Caco-2 (cell line): ENCODE measurements at regions not wholly inside any gene's neighbourhood (a gene's known extent, or its start where the extent isn't known, plus 50 kb on each side); places are given as distances from the start of the nearest gene placed in this dataset.
"Not testable (repeated sequence)": the region's sequence is repeated elsewhere in the genome, so short reads cannot be mapped to it uniquely, and the experiment has no call there.

Experiments
- BruUV-seq: library from RNA; stranded (reverse); fragments of 400-500 nt; replicated peaks from 2 replicates; lab custom pipeline; 2021; lab: Mats Ljungman, UMichigan
- CTCF ChIA-PET: fragments of 300-600 bp; sonication (Branson Sonifier 250); formaldehyde crosslinking; loops from one replicate; lab custom pipeline; 2022; ENCODE audit warnings: antibody characterized with exemption; lab: Charles Lee
- POLR2A ChIA-PET: fragments of 300-600 bp; sonication (Branson Sonifier 250); formaldehyde crosslinking; loops from one replicate; lab custom pipeline; 2022; ENCODE audit warnings: antibody characterized with exemption; lab: Charles Lee
- DNase-seq, 2 experiments: peaks; one replicate each; pipeline versions ENCODE4 v3.0.0 to v3.0.0-alpha.2; 2020 to 2022
- H3K27me3 ChIP-seq: replicated peaks from 2 replicates; pipeline ENCODE4 v1.6.0; 2011; ENCODE audit warnings: low read length; ENCODE audit not compliant: control insufficient read depth, insufficient read depth
- H3K36me3 ChIP-seq: 2 replicates; pipeline ENCODE4 v1.5.1; 2011; ENCODE audit warnings: low read length; ENCODE audit not compliant: control insufficient read depth, insufficient read depth
- H3K4me1 ChIP-seq: fragments of 250-450 bp; sonication (Bioruptor Pico); 2 replicates; pipeline ENCODE4 v1.5.1; 2020; ENCODE audit warnings: mild to moderate bottlenecking
- H3K4me3 ChIP-seq: 2 replicates; pipeline ENCODE4 v1.5.1; 2011; ENCODE audit warnings: low read depth, mild to moderate bottlenecking, control low read depth, low read length
- H3K9me3 ChIP-seq: fragments of 250-450 bp; sonication (Bioruptor Pico); 2 replicates; pipeline ENCODE4 v1.5.1; 2020; ENCODE audit warnings: mild to moderate bottlenecking, moderate library complexity
- H3K27ac Mint-ChIP-seq: one replicate; pipeline ENCODE4 v1.8.0; 2022; ENCODE audit warnings: mixed read lengths; ENCODE audit not compliant: unreplicated experiment
- H3K27me3 Mint-ChIP-seq: one replicate; pipeline ENCODE4 v1.8.0; 2022; ENCODE audit warnings: mixed read lengths; ENCODE audit not compliant: insufficient read depth, unreplicated experiment
- H3K36me3 Mint-ChIP-seq: one replicate; pipeline ENCODE4 v1.8.0; 2022; ENCODE audit warnings: mild to moderate bottlenecking, mixed read lengths; ENCODE audit not compliant: insufficient read depth, unreplicated experiment
- H3K4me1 Mint-ChIP-seq: one replicate; pipeline ENCODE4 v1.8.0; 2022; ENCODE audit warnings: low read depth, mixed read lengths; ENCODE audit not compliant: unreplicated experiment
- H3K4me3 Mint-ChIP-seq: one replicate; pipeline ENCODE4 v1.8.0; 2022; ENCODE audit warnings: mild to moderate bottlenecking, moderate library complexity, mixed read lengths; ENCODE audit not compliant: unreplicated experiment
- H3K9me3 Mint-ChIP-seq: one replicate; pipeline ENCODE4 v1.8.0; 2022; ENCODE audit warnings: mixed read lengths; ENCODE audit not compliant: unreplicated experiment
- intact Hi-C: fragments of 100-400 bp; cut with micrococcal nuclease; formaldehyde crosslinking; loops from one replicate; pipeline ENCODE4 v1.10.0; 2022; ENCODE audit not compliant: unreplicated experiment
- TF ChIP-seq, protein P1 (sequence below), 2 experiments: fragments of 200-600 bp in 1 of 2; IDR thresholded peaks; 1 replicate in 1 of 2; 2 replicates in 1 of 2; pipeline versions ENCODE4 v1.5.1 to v1.8.0; 2011 to 2022; ENCODE audit warnings: antibody characterized with exemption in 1 of 2, control low read depth in 1 of 2, inconsistent platforms in 1 of 2, low read depth in 1 of 2, low read length in 1 of 2, mild to moderate bottlenecking in 1 of 2, moderate library complexity in 1 of 2; ENCODE audit not compliant: insufficient read depth in 1 of 2, severe bottlenecking in 1 of 2, unreplicated experiment in 1 of 2

DNA sequence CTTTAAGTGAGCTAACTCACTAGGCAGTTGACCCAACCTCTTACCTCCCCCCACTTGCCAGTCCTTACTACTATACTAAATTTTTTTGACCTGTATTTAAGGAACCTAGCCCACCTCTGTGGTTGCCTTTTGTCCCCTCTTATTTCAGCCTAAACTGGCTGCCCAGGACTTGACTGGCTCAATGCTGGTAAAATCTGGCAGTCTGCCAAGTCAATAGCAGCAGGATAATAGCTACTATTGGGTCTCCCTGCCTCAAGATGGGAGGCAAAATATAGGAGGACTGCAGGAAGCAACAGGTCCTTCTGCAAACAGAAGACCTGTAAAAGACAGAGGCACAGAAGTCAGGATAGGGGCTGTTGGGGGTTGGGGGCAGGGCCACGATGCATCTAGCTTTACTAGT lies 144.2 kb upstream of the POGK start:
- no peak overlapping the region for H3K4me3 Mint-ChIP-seq
- TF ChIP-seq, protein P1, sequence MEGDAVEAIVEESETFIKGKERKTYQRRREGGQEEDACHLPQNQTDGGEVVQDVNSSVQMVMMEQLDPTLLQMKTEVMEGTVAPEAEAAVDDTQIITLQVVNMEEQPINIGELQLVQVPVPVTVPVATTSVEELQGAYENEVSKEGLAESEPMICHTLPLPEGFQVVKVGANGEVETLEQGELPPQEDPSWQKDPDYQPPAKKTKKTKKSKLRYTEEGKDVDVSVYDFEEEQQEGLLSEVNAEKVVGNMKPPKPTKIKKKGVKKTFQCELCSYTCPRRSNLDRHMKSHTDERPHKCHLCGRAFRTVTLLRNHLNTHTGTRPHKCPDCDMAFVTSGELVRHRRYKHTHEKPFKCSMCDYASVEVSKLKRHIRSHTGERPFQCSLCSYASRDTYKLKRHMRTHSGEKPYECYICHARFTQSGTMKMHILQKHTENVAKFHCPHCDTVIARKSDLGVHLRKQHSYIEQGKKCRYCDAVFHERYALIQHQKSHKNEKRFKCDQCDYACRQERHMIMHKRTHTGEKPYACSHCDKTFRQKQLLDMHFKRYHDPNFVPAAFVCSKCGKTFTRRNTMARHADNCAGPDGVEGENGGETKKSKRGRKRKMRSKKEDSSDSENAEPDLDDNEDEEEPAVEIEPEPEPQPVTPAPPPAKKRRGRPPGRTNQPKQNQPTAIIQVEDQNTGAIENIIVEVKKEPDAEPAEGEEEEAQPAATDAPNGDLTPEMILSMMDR (IDR thresholded peaks at IDR 0.05; ENCODE audit: insufficient read depth in 1 of 2, low read depth in 1 of 2, low read length in 1 of 2, severe bottlenecking in 1 of 2, unreplicated experiment in 1 of 2): no peak
- intact Hi-C loops: no loop called here
- no peak overlapping the region for H3K27ac Mint-ChIP-seq
- Histone ChIP-seq H3K4me3 (no peak overlapping the region), H3K9me3 (no peaks in the 10 kb centered on the region), H3K4me1 (no peaks in the 10 kb centered on the region), H3K36me3 (no peaks in the 10 kb centered on the region), H3K27me3 (no peaks in the 10 kb centered on the region)
- CTCF ChIA-PET: no interaction called here
- no peaks in the 10 kb centered on the region for H3K4me1 Mint-ChIP-seq
- no TSS peak for BruUV-seq
- H3K9me3 Mint-ChIP-seq: no peaks in the 10 kb centered on the region
- POLR2A ChIA-PET: no interaction called here
- H3K36me3 Mint-ChIP-seq: no peaks in the 10 kb centered on the region
- no peak for DNase-seq
- no peaks in the 10 kb centered on the region for H3K27me3 Mint-ChIP-seq

DNA sequence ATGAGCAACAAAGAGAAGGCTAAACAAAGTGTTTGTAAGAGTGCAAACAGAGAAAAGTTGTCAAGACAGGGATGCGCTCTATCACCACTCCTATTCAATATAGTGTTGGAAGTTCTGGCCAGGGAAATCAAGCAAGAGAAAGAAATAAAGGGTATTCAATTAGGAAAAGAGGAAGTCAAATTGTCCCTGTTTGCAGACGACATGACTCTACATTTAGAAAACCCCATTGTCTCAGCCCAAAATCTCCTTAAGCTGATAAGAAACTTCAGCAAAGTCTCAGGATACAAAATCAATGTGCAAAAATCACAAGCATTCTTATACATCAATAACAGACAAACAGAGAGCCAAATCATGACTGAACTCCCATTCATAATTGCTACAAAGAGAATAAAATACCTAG lies 143.4 kb upstream of the POGK start:
- H3K9me3 ChIP-seq, intact Hi-C loops, BruUV-seq, H3K4me3 ChIP-seq, H3K4me3 Mint-ChIP-seq, H3K27ac Mint-ChIP-seq, POLR2A ChIA-PET, DNase-seq, H3K9me3 Mint-ChIP-seq, H3K27me3 ChIP-seq, H3K4me1 ChIP-seq, H3K4me1 Mint-ChIP-seq, CTCF ChIA-PET, H3K36me3 Mint-ChIP-seq, H3K36me3 ChIP-seq, H3K27me3 Mint-ChIP-seq: not testable (repeated sequence)

GRCh38 chr1:166698771-166699170 lies 140.5 kb upstream of the POGK start:
- H3K4me3 Mint-ChIP-seq: no peak overlapping the region
- no peaks in the 10 kb centered on the region for H3K4me1 Mint-ChIP-seq
- TF ChIP-seq, protein P1 (IDR thresholded peaks at IDR 0.05; ENCODE audit: insufficient read depth in 1 of 2, low read depth in 1 of 2, low read length in 1 of 2, severe bottlenecking in 1 of 2, unreplicated experiment in 1 of 2): no peak
- no peaks in the 10 kb centered on the region for H3K27me3 Mint-ChIP-seq
- H3K27me3 ChIP-seq: no peaks in the 10 kb centered on the region
- H3K36me3 Mint-ChIP-seq: no peaks in the 10 kb centered on the region
- CTCF ChIA-PET: no interaction called here
- no peaks in the 10 kb centered on the region for H3K4me1 ChIP-seq
- POLR2A ChIA-PET: no interaction called here
- no peak overlapping the region for H3K27ac Mint-ChIP-seq
- DNase-seq: no peak
- no TSS peak for BruUV-seq
- no peaks in the 10 kb centered on the region for H3K9me3 Mint-ChIP-seq
- no peaks in the 10 kb centered on the region for H3K9me3 ChIP-seq
- no peak overlapping the region for H3K4me3 ChIP-seq
- intact Hi-C loops: no loop called here
- no peaks in the 10 kb centered on the region for H3K36me3 ChIP-seq

DNA sequence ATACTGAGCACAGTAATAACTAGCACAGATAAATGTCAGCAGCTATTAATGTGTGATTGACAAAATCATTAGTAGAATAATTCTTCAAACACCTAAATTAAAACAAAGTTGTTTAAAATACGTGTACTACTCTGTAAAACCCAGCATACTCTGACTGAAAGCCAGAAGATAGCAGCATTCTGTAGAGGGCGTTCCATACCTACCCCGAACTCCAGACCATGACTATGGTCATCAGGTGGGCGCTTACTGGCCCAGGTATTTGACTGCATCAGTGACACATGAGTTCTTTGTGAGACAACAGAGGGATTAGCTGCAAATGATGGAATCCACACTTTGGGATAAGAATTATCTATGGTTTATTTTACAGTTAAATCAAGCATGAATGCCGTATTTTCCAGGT lies 139.7 kb upstream of the POGK start:
- no peaks in the 10 kb centered on the region for H3K36me3 Mint-ChIP-seq
- H3K4me3 Mint-ChIP-seq: no peak overlapping the region
- H3K9me3 Mint-ChIP-seq: no peaks in the 10 kb centered on the region
- intact Hi-C loops: no loop called here
- H3K36me3 ChIP-seq: no peaks in the 10 kb centered on the region
- POLR2A ChIA-PET: no interaction called here
- no peaks in the 10 kb centered on the region for H3K27me3 ChIP-seq
- H3K27ac Mint-ChIP-seq: no peak overlapping the region
- DNase-seq: no peak
- TF ChIP-seq, protein P1 (IDR thresholded peaks at IDR 0.05; ENCODE audit: insufficient read depth in 1 of 2, low read depth in 1 of 2, low read length in 1 of 2, severe bottlenecking in 1 of 2, unreplicated experiment in 1 of 2): no peak
- no peaks in the 10 kb centered on the region for H3K27me3 Mint-ChIP-seq
- H3K9me3 ChIP-seq: no peaks in the 10 kb centered on the region
- no peaks in the 10 kb centered on the region for H3K4me1 ChIP-seq
- H3K4me3 ChIP-seq: no peak overlapping the region
- CTCF ChIA-PET: no interaction called here
- no TSS peak for BruUV-seq
- no peaks in the 10 kb centered on the region for H3K4me1 Mint-ChIP-seq
